ENCODE measurements at regions not wholly inside any gene's neighbourhood (a gene's known extent, or its start where the extent isn't known, plus 50 kb on each side); places are given as distances from the start of the nearest gene placed in this dataset.
A peak's percentile ranks its signal among the peaks of the same experiment; 100 is the strongest.

DNA sequence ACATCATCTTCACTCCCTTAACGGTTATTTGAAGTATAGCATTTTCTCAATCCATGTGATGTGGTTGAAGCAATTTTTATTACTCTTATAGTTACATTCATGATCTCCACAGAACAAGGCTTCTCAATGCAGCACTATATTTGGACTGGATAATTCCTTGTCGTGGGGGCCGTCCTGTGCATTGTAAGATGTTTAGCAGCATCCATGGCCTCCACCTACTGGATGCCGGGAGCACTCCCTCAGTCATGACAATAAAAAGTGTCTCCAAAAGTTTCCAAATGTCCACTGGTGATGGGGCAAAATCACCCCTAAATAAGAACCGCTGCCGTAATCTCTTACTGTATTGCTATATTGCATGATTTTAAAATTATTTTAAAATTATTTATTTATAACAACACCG is 110.6 kb upstream of the DDX18 start:
- DNase-seq (ENCODE audit: low read depth, low spot score) = no peak

DNA sequence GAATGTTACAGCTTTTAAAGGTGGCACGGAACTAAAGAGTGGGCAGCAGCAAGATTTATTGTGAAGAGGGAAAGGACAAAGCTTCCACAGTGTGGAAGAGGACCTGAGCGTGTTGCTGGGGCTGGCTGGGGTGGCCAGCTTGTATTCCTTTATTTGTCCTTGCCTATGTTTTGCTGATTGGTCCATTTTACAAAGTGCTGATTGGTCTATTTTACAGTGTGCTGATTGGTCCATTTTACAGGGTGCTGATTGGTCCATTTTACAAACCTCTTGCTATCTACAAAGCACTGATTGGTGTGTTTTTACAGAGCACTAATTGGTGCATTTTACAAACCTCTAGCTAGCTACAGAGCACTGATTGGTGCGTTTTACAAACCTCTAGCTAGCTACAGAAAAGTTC is 109.7 kb upstream of the DDX18 start:
- DNase-seq (ENCODE audit: low read depth, low spot score) = no peak

DNA sequence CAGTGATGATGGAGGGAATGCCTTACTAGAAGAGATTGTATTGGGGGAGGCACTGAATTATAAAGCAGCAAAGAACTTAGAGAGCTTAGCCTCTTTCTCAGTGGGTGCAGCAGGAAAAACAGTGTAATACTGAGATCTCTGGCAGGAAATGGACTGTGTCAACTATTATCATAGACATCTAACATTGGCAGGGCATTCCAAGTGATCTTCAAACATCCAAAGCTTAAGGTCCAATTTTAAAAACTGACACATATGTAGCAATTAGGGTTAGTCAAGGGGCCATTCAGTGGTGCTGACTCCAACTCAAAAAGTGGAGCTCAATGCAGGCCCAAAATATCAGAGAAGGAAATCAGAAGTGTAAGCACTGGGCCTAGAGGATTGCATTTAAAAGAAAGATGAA is 106.6 kb upstream of the DDX18 start:
- DNase-seq (ENCODE audit: low read depth, low spot score) = no peak

GRCh38 chr2:117712684-117713083 is 101.8 kb upstream of the DDX18 start:
- DNase-seq (ENCODE audit: low read depth, low spot score) = no peak

DNA sequence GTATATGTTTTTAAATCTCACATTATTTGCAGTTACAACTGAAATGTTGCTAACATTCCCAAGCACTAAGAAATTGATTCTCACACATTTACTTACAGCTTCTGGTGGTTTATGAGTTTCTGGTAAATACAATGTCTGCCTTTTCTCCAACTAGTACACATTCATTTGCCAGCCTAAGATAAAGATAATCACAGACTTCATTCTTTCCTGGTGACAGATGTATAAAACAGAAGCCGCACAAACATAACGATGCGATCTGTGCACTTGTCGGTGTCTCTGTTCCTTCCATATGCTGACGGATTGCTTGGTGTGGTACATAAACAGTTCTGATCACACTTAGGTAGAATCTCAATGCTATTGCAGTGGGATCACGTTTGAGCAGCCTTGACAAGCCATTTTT is 100.4 kb upstream of the DDX18 start:
- DNase-seq (ENCODE audit: low read depth, low spot score) = no peak

DNA sequence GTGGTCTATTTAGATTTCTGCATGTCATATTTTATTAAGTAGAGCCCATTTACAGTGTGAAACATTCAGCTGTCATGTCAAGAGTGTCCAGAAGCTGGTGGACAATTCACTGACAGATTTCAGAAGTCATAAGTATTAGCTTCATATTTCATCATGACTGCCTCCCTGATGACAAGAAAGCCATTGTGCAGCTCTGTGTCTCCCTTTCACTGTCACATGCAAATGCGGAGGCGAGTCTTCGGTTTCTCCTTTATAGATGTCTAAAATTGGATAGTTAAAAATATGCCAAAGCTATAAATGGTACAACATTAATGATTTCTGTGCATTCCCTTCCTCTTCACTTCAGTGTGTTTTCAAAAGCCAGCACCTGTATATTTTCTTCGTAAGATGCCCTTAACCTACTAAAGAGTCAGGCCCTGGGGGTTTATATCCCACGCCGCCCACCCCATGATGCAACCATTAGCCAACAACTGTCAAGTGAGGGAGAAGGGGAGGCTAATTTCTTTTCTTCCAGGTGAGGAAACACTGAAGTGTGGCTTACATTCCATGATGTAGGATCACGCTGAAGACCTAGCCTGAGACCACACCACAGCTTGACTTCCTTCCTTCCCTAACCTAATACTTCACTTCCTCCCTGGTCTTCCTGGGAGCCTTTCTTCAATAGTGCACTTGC is 99.6 kb upstream of the DDX18 start:
- DNase-seq (ENCODE audit: low read depth, low spot score) = no peak

GRCh38 chr2:117716505-117716904 is 98.0 kb upstream of the DDX18 start:
- DNase-seq (ENCODE audit: low read depth, low spot score) = no peak

DNA sequence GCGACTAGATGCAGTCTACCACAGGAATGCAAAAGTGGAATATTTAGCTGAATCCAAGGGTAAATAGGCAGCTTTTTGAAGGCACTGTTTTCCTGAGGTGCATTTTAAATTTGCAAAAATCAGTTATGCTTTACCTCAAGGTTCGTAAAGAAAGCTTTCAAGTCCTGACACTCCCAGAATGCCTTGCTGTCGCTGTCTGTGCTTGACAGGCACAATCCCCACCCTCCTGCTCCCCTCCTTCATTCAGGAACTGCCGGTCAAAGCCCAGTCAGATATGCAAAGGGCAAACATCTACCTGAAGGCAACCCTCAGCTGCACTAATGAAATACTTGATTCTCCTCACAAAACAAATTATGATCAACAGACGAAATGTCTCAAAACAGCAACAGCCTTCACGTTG is 97.4 kb upstream of the DDX18 start:
- no peak for DNase-seq (ENCODE audit: low read depth, low spot score)

DNA sequence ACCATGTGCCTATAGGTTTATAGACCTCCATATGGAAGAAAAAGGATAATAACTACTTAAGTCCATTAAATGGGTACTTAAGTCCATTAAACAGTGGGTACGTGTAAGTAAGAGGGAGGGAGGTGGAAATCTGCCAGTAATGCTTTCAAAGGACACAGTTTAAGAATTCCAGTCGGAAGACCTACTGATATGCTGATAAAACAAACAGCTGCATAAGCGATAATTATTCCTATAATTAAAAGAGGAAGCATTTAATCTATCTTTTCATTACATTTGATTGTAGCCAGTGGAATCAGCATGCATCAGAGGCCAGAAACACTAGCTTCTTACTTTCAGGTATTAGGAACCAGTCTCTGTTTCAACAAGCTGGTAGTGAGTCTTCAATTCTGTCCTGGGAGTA is 96.4 kb upstream of the DDX18 start:
- no peak for DNase-seq (ENCODE audit: low read depth, low spot score)

DNA sequence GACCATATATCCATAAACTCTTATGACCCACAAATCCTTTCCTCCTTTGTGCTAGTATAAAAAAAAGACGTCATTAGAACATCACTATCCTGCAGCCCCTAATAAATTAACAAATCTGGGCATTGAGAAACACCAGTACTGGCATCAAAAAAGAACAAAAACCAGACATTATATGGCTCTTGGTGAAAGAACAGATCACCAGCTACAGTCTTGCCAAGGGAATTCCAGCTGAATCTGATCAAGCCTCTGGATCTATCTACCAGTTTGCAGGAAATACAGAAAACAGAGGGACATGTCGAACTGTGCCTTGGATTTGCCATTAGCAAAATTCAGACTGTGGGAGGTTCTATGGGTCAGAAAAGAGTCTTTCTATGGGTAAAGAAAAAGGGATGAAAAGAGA is 93.7 kb upstream of the DDX18 start:
- no peak for DNase-seq (ENCODE audit: low read depth, low spot score)

- DNase-seq (ENCODE audit: low read depth, low spot score) = no peak
Measured at GRCh38 chr2:117723483-117723882, 91.0 kb upstream of the DDX18 start.

DNA sequence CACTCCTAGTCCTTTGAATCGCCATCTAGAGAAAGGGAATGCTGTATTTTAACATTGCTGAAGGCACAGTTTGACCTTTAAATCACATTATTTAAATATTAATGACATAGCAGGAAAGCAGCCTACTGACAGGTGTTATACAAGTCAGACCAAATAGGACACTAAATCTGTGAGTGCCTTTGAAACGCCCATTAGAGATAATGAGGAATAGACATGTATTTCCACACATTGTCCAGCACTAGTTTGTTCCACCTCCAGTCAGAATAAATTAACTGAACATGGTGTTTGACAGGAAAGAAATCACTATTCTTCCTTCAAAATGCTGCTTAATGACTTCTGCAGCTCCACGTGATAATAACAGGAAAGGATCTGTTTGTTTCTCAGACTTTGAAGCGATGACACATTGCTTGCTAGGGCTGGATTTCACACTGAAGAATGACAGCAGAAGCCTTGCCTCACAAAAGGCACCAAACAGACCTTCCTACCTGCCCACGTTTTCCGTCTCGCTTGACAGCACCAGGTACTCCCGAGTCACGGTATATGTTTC is 90.5 kb upstream of the DDX18 start:
- no peak for DNase-seq (ENCODE audit: low read depth, low spot score)

GRCh38 chr2:117726747-117727146 is 87.7 kb upstream of the DDX18 start:
- no peak for DNase-seq (ENCODE audit: low read depth, low spot score)

GRCh38 chr2:117737846-117738245 is 76.6 kb upstream of the DDX18 start:
- DNase-seq (ENCODE audit: low read depth, low spot score) = no peak

DNA sequence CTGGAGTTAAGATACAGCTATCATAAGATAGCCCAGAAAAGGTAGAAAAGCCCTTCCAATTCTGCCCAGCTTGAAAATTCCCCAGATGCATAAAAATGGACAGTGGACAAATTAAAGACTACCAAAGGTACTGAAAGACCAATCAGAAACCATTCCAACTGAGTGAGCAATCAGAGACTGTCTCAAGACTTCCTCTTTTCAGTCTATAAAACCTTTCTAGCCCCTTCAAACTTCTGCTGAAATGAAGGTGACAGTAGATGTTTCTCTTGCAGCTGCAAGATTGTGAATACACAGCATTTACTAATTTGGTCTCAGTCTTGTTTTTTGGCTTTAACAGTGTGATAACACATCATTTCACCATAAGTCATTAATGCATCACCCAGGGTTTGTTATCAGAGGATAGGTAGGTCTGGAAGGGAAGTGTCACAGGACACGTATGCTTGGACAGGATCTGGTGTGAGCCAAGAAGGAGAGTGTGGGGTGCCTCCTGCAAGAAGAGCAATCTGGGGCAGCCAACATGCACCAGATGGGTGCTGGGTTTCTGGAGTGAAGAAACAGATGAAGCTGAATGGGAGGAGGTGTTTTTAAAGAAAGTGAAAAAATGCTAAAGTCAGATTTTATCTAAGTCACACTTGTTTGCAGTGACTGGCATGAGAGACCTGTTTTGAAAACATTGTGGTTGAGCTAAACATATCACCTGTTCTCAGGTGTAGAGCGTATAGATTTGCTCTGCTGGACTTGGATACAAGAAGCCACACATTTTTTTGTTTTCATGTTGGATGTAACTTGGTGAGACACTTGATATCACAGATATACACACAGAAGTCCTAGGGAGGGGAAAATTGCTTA is 75.3 kb upstream of the DDX18 start:
- no peak for DNase-seq (ENCODE audit: low read depth, low spot score)

- peak; percentile 3 for DNase-seq (ENCODE audit: low read depth, low spot score)
Measured at GRCh38 chr2:117745537-117745936, 69.0 kb upstream of the DDX18 start.

- no peak for DNase-seq (ENCODE audit: low read depth, low spot score)
Measured at GRCh38 chr2:117755768-117756167, 58.7 kb upstream of the DDX18 start.

DNA sequence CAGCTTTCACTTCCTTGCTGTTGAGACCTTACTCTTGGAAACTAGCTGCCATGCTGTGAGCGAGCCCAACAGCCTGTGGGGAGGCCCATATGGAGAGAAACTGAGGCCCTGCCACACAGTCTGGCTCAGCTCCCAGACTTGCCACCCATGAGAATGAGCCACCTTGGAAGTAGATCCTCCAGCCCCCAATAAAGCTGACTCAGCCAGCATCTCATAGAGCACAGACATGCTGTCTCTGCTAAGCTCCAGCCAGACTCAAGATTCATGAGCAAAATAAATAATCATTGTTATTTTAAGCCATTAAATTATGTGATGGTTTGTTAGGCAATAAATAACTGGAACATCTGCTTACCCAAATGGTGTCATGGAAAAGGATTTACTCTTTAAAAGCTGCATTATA is 53.6 kb upstream of the DDX18 start:
- no peak for DNase-seq (ENCODE audit: low read depth, low spot score)

DNA sequence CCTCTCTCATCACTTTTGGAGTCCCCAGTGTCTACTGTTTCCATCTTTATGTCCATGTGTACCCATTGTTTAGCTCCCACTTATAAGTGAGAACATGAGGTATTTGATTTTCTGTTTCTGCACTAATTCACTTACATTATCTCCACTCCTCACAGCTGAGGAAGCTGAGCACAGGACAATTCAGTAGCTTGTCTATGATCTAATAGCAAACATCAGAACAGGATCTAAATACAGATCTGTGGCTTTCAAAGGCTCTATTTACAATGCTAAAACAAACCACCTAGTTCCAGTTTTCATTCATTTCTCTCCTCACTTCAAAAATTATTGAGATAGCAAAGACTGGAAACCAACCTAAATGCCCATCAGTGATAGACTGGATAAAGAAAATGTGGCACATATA is 52.0 kb upstream of the DDX18 start:
- no peak for DNase-seq (ENCODE audit: low read depth, low spot score)

- DNase-seq (ENCODE audit: low read depth, low spot score) = no peak
Measured at GRCh38 chr2:117763804-117764203, 50.7 kb upstream of the DDX18 start.
